ENCODE measurements at regions not wholly inside any gene's neighbourhood (a gene's known extent, or its start where the extent isn't known, plus 50 kb on each side); places are given as distances from the start of the nearest gene placed in this dataset.

GRCh38 chr15:57866149-57866736 lies 159.7 kb downstream of the POLR2M start:
- peak; percentile 93 for TF ChIP-seq CTCF (conservative IDR thresholded peaks at IDR 0.05; ENCODE audit: low read length)
- TF ChIP-seq EZH2phosphoT487 (IDR thresholded peaks at IDR 0.05; ENCODE audit: borderline replicate concordance): no peak

Measured in Loucy (cell line).